ENCODE measurements at regions not wholly inside any gene's neighbourhood (a gene's known extent, or its start where the extent isn't known, plus 50 kb on each side); places are given as distances from the start of the nearest gene placed in this dataset.

GRCh38 chr15:81899730-81900129 lies 146.1 kb downstream of the MEX3B start:
- ATAC-seq, result no peak
- BruUV-seq (replicated peaks), result no TSS peak

GRCh38 chr15:81899024-81899423 lies 146.8 kb downstream of the MEX3B start:
- ATAC-seq (no peak), DNase-seq (ENCODE audit: low read depth, low spot score) (no peak)
- no TSS peak for BruUV-seq (replicated peaks)
- no peak overlapping the region for H3K27ac ChIP-seq (ENCODE audit: low read length)
- ChIA-PET CTCF (no interaction called here), POLR2A (no interaction called here)
- in situ Hi-C loops (cut with HindIII; ENCODE audit: low pct_unique_long_range_greater_than_20kb, low sequenced_read_pairs) (no loop called here), intact Hi-C loops (cut with micrococcal nuclease; ENCODE audit: unreplicated experiment) (no loop called here)
- no peaks in the 10 kb centered on the region for H3K9me3 ChIP-seq (ENCODE audit: control insufficient read depth, insufficient read depth, low read depth, low read length)
- H3K36me3 ChIP-seq (ENCODE audit: control insufficient read depth, insufficient read depth, low read length), result no peaks in the 10 kb centered on the region
- no peaks in the 10 kb centered on the region for H3K4me1 ChIP-seq (ENCODE audit: control insufficient read depth, insufficient read depth, low read length)
- H3K27me3 ChIP-seq (ENCODE audit: control insufficient read depth, insufficient read depth, low read length), result no peaks in the 10 kb centered on the region
- H3K4me3 ChIP-seq (ENCODE audit: low read depth in 2 of 2, low read length in 2 of 2), result no peak overlapping the region
- TF ChIP-seq POLR2AphosphoS5 (IDR thresholded peaks at IDR 0.05; ENCODE audit: low read depth, low read length) (no peak), REST (IDR thresholded peaks at IDR 0.05; ENCODE audit: insufficient read depth in 1 of 2, low read depth in 2 of 2, low read length in 1 of 2) (no peak), CTCF (IDR thresholded peaks at IDR 0.05) (no peak), TCF7L2 (IDR thresholded peaks at IDR 0.05; ENCODE audit: low read depth, low read length) (no peak), SIN3A (IDR thresholded peaks at IDR 0.05; ENCODE audit: borderline replicate concordance, insufficient read depth, low read depth, low read length) (no peak)

More at GRCh38 chr15:81899730-81900129, 146.1 kb downstream of the MEX3B start:
- H3K9me3 ChIP-seq (ENCODE audit: control insufficient read depth, insufficient read depth, low read depth, low read length), result no peaks in the 10 kb centered on the region
- in situ Hi-C loops (cut with HindIII; ENCODE audit: low pct_unique_long_range_greater_than_20kb, low sequenced_read_pairs), result no loop called here
- no peaks in the 10 kb centered on the region for H3K27me3 ChIP-seq (ENCODE audit: control insufficient read depth, insufficient read depth, low read length)
- intact Hi-C loops (cut with micrococcal nuclease; ENCODE audit: unreplicated experiment), result no loop called here
- no peaks in the 10 kb centered on the region for H3K4me1 ChIP-seq (ENCODE audit: control insufficient read depth, insufficient read depth, low read length)
- no peak for DNase-seq (ENCODE audit: low read depth, low spot score)
- no peak overlapping the region for H3K4me3 ChIP-seq (ENCODE audit: low read depth in 2 of 2, low read length in 2 of 2)
- TF ChIP-seq SIN3A (IDR thresholded peaks at IDR 0.05; ENCODE audit: borderline replicate concordance, insufficient read depth, low read depth, low read length), result no peak
- TF ChIP-seq TCF7L2 (IDR thresholded peaks at IDR 0.05; ENCODE audit: low read depth, low read length), result no peak
- no peak for TF ChIP-seq REST (IDR thresholded peaks at IDR 0.05; ENCODE audit: insufficient read depth in 1 of 2, low read depth in 2 of 2, low read length in 1 of 2)
- no peak for TF ChIP-seq CTCF (IDR thresholded peaks at IDR 0.05)
- no peak for TF ChIP-seq POLR2AphosphoS5 (IDR thresholded peaks at IDR 0.05; ENCODE audit: low read depth, low read length)
- CTCF ChIA-PET, result no interaction called here
- H3K36me3 ChIP-seq (ENCODE audit: control insufficient read depth, insufficient read depth, low read length), result no peaks in the 10 kb centered on the region
- H3K27ac ChIP-seq (ENCODE audit: low read length), result no peak overlapping the region
- POLR2A ChIA-PET, result interaction anchor here (0.6 kb wide), 1 partner anchor 31 kb away, joined by 9 read pairs; no protein-coding TSS in a partner anchor
